Mammary epithelial cell (primary cell): ENCODE measurements at regions not wholly inside any gene's neighbourhood (a gene's known extent, or its start where the extent isn't known, plus 50 kb on each side); places are given as distances from the start of the nearest gene placed in this dataset.

Experiments
- EZH2 ChIP-seq: IDR thresholded peaks from 2 replicates; pipeline ENCODE4 v1.6.1; 2012; ENCODE audit warnings: low read length, inconsistent platforms, borderline replicate concordance
- TF ChIP-seq, protein P1 (sequence below), 2 donors: IDR thresholded peaks in 1 of 2; conservative IDR thresholded peaks in 1 of 2; 2 replicates each; pipeline ENCODE4 v1.5.1; 2011 to 2012; ENCODE audit warnings: inconsistent platforms in 2 of 2, low read length in 2 of 2, mild to moderate bottlenecking in 2 of 2, control low read depth in 1 of 2, low read depth in 1 of 2; ENCODE audit not compliant: insufficient read depth in 1 of 2; ENCODE audit errors: extremely low read depth in 1 of 2

DNA sequence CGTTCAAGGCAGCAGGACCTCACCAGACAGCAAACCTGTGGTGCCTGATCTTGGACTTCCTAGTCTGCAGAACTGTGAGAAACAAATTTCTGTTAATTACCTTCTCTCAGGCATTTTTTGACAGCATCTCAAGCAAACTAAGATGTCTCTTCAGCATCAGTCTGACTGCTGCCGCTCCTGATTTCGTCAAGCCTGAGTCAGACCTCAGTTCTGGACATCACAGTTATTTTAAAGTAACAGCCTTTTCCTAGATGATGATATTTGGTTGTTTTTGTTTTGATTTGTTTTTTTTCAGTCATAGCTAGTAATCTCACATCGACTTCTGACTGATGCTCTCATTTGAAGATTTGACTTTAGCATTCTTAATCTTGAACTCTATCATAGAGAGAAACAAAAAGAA lies 71.9 kb downstream of the BLID start:
- TF ChIP-seq, protein P1, sequence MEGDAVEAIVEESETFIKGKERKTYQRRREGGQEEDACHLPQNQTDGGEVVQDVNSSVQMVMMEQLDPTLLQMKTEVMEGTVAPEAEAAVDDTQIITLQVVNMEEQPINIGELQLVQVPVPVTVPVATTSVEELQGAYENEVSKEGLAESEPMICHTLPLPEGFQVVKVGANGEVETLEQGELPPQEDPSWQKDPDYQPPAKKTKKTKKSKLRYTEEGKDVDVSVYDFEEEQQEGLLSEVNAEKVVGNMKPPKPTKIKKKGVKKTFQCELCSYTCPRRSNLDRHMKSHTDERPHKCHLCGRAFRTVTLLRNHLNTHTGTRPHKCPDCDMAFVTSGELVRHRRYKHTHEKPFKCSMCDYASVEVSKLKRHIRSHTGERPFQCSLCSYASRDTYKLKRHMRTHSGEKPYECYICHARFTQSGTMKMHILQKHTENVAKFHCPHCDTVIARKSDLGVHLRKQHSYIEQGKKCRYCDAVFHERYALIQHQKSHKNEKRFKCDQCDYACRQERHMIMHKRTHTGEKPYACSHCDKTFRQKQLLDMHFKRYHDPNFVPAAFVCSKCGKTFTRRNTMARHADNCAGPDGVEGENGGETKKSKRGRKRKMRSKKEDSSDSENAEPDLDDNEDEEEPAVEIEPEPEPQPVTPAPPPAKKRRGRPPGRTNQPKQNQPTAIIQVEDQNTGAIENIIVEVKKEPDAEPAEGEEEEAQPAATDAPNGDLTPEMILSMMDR (conservative IDR thresholded peaks at IDR 0.05 in 1 of 2, IDR thresholded peaks at IDR 0.05 in 1 of 2; ENCODE audit: extremely low read depth in 1 of 2, insufficient read depth in 1 of 2, low read depth in 1 of 2, low read length in 2 of 2), result no peak
- no peak for TF ChIP-seq EZH2
